ENCODE measurements at regions not wholly inside any gene's neighbourhood (a gene's known extent, or its start where the extent isn't known, plus 50 kb on each side); places are given as distances from the start of the nearest gene placed in this dataset.
"Not testable (repeated sequence)": the region's sequence is repeated elsewhere in the genome, so short reads cannot be mapped to it uniquely, and the experiment has no call there.

DNA sequence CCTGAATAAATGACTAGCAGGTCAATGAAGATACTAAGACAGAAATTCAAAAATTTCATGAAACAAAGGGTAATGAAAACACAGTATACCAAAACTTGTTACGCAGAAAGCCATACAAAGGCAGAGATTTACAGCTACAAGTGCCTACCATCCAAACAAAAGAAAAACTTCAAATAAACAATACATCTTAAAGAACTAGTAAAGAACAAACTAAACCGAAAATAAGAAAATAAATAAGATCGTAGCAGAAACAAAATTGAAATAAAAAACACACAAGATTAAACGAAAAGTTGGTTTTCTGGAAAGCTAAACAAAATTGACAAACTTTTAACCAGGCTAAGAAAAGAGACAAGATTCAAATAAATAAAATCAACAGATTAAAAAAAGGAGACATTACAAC, 51.5 kb downstream of the VPREB1 start:
- DNase-seq (ENCODE audit: extremely low read depth in 1 of 2, low read depth in 1 of 2): not testable (repeated sequence)

DNA sequence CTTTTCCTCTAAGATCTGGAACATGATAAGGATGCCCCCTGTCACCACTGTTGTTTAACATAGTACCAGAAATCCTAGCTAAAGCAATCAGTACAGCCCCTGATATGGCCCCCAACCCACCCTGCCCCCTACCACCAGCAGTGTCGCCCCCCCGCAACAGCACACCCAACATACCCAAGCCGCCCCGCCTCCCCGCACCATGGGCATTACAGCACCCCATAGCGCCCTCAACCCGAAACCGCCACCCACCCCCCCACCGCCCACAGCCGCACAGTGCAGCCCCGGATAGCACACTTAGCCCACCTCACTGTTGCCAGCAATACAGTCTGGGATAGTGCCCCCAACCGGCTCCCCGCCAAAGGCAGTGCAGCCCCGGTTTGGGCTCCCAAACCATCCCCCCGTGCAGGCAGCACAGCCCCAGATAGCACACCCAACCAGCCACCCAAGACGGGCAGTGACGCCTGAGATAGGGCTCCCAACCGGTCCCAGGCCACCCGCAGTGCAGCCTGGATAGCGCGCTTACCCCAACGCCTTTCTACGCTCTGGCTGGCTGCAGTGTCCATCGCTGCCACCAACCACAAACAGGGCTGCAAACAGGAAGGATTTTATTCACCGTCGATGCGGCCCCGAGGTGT, 52.7 kb downstream of the VPREB1 start:
- DNase-seq (ENCODE audit: extremely low read depth in 1 of 2, low read depth in 1 of 2): not testable (repeated sequence)

DNA sequence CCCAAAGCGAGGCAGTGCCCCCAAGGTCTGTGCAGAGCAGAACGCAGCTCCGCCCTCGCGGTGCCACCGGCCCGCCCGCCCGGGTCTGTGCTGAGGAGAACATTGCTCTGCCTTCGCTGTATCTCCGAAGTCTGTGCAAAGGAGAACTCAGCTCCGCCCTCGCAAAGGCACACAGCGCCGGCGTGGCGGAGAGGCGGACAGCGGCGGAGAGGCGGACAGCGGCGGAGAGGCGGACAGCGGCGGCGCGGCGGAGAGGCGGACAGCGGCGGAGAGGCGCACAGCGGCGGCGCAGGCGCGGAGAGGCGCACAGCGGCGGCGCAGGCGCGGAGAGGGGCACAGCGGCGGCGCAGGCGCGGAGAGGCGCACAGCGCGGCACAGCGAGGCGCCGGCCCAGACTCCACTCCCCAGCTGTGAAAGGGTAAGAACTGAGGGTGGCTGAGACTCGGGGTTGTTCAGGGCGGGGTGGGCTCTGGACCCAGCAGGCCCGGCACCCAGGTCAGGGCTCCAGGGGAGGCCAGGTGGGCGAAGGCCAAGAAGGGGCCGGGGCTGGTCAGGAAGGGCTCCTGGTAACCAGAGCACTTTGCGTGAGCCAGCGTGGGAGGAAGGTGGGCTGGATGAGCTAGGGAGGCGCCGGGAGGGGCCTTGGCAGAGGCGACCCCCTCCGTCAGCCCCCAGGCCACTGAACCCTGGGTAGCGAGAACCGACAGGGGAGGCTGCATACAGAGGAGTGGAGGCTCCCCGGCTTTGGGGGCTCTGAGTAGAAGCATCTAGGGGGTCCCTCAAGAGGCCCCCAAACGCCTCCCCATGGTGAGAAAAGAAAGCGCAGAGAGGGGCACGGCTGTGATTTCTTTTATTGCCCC, 53.4 kb downstream of the VPREB1 start:
- peak; percentile 40 to 63 for DNase-seq (ENCODE audit: extremely low read depth in 1 of 2, low read depth in 1 of 2)

DNA sequence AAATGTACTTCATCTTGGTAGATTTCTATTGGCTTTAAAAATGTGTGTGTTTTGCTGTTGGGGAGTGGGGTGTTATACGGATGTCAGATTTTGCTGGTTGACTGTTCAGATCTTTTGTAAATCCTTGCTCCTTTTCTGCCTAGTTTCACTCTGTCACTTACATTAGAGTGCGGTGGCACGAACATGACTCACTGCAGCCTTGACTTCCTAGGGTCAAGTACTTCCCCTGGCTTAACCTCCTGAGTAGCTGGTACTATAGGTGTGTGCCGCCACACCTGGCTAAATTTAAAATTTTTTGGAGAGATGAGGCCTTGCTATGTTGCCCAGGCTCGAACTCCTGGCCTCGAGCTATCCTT, 54.0 kb downstream of the VPREB1 start:
- not testable (repeated sequence) for DNase-seq (ENCODE audit: extremely low read depth in 1 of 2, low read depth in 1 of 2)

DNA sequence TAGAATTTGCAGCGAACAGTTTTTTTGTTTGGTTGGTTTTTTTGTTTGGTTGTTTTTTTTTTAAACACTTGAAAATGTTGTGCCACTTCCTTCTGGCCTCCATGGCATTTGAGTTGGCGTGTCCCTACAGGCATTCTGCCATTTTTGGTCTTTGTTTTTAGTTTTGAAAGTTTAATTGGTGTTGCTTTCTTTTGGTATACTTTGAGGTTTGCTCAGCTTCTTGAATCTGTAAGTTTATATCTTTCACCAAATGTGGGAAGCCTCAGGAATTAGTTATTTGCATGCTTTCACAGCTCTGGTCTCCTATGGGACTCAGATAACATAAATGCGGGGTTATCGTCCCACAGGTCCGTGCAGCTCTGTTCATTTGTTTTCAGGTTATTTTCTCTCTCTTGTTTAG, 55.9 kb downstream of the VPREB1 start:
- DNase-seq (ENCODE audit: extremely low read depth in 1 of 2, low read depth in 1 of 2): not testable (repeated sequence)

DNA sequence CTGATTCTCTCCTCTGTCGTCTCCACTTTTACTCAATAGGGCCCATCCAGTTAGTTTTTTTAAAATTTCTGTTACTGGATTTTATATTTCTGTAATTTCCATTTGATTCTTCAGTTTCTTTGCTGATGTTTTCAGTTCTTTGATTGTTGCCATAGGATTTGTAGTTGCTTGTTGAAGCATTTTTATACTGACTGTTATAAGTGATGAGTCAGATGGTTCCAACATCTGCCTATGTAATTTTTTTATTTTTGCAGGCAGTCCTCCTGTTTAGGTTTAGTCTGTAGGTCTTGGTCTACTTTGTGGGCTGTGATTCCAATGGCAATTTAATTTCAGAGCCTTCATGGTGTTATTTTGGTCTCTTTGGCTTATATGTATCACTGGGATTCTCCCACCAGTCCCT, 56.4 kb downstream of the VPREB1 start:
- DNase-seq (ENCODE audit: extremely low read depth in 1 of 2, low read depth in 1 of 2): not testable (repeated sequence)

DNA sequence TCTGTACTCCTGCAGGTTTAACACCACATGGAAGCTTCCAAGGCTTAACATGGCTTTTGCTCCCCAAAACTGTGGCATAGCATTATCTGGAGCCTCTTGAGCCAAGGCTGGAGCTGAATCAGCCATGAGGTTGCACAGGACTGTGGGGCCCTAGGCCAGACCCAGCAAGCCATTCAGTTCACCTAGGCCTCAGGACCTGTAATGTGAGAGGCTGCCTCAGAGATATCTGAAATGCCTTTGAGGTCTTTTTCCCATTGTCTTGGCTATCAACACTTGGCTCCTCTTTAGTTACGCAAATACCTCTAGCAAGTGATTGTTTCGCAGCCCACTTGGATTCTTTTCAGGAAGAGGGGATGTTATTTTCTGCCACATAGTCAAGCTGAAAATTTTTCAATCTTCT, 72.0 kb downstream of the VPREB1 start:
- DNase-seq (ENCODE audit: extremely low read depth in 1 of 2, low read depth in 1 of 2): no peak

DNA sequence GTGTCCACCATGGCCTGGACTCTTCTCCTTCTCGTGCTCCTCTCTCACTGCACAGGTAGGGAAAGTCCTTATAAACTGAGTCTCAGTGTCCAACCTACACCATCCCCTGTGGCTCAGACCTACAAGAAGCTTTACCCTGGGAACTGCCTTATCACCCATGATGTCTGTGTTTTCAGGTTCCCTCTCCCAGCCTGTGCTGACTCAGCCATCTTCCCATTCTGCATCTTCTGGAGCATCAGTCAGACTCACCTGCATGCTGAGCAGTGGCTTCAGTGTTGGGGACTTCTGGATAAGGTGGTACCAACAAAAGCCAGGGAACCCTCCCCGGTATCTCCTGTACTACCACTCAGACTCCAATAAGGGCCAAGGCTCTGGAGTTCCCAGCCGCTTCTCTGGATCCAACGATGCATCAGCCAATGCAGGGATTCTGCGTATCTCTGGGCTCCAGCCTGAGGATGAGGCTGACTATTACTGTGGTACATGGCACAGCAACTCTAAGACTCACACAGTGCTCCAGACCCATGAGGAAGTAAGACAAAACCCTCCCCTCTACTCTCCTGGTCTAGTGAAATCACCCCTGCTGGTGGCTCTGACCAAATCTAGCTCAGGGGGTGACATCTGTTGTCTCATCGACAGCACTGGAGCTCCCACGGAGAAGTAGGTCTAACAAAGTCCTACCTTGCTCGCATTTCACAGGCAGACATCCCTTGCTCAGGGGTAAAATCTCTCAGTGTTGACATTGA, 74.3 kb downstream of the VPREB1 start:
- DNase-seq (ENCODE audit: extremely low read depth in 1 of 2, low read depth in 1 of 2): no peak

DNA sequence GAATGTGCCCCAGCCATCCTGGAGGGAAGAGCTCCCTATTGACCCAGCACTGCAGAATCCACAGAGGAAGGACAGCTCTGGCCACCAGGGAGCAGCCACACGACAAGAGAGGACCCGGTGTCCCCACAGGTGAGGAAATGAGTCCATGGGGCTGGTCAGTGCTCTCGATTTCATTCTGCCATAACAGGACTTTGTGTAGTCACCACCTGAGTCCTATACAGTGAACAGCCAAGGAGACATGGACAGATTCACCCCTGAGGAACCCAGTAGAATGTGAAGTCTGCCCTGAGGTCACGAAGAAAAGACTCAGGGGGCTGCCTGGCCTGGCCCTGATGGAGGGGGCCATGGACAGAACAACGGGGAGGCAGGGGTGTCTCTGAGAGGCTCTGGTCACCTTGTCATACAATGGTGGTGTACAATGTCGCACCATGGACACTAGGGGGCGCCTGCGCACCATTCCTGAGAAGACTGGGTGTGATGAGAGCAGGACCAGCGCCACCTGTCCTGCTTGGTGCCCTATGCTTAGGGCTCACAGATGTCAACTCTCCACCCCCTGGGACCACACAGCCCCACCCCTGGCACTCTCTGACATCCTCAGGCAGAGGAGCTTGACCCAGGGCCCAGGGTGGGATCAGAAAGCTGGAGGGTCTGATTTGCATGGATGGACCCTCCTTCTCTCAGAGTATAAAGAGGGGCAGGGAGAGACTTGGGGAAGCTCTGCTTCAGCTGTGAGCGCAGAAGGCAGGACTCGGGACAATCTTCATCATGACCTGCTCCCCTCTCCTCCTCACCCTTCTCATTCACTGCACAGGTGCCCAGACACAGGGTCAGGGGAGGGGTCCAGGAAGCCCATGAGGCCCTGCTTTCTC, 77.4 kb downstream of the VPREB1 start:
- DNase-seq (ENCODE audit: extremely low read depth in 1 of 2, low read depth in 1 of 2): peak; percentile 42 to 53

DNA sequence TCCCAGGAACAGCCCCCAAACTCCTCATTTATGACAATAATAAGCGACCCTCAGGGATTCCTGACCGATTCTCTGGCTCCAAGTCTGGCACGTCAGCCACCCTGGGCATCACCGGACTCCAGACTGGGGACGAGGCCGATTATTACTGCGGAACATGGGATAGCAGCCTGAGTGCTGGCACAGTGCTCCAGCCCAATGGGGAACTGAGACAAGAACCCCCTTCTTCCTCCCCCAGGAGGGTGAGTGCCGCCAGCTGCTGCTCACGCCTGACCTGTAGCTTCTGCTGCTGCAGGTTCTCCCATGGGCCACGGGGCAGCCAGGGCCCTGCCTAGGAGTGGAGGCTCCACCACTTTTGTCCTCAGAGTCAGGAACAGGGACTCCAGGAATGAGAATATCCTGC, 78.2 kb downstream of the VPREB1 start:
- DNase-seq (ENCODE audit: extremely low read depth in 1 of 2, low read depth in 1 of 2): no peak

DNA sequence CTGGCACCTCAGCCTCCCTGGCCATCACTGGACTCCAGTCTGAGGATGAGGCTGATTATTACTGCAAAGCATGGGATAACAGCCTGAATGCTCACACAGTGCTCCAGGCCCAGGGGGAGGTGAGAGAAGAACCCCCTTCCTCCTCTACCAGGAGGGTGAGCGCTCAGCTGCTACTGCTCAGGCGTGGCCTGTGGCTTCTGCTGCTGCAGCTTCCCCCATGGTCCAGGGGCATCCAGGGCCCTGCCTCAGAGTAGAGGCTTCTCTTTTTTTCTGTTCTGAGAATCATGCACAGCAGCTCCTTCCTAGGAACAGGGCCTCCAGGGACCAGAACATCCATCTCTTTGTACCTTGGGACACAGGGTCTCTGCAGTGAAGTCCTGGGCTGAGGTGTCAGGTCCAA, 83.1 kb downstream of the VPREB1 start:
- DNase-seq (ENCODE audit: extremely low read depth in 1 of 2, low read depth in 1 of 2): no peak

DNA sequence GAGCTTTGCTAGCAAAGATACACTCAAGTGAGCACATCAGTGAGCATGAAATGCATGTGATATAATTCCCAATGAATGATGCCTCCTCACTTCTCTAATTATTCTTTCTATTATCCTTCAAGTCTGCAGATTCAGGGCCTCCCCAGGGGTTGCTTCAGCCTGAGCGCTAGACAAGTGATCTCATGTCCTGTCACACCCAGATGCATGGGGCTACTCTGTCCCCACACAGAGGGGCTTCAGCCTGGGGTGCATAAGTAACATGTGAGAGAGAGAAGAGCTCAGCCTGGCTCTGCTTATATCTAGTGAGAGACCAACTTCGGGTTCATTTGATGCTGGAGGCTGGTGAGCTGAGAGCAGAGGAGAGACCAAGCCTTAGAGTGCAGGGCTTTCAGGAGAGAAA, 85.2 kb downstream of the VPREB1 start:
- no peak for DNase-seq (ENCODE audit: extremely low read depth in 1 of 2, low read depth in 1 of 2)

DNA sequence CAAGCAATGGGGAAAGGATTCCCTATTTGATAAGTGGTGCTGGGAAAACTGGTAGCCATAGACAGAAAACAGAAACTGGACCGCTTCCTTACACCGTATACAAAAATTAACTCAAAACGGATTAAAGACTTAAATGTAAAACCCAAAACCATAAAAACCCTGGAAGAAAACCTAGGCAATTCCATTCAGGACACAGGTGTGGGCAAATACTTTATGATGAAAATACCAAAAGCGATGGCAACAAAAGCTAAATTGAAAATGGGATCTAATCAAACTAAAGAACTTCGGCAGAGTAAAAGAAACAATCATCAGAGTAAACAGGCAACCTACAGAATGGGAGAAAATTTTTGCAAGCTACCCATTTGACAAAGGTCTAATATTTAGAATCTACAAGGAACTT, 91.1 kb downstream of the VPREB1 start:
- not testable (repeated sequence) for DNase-seq (ENCODE audit: extremely low read depth in 1 of 2, low read depth in 1 of 2)

DNA sequence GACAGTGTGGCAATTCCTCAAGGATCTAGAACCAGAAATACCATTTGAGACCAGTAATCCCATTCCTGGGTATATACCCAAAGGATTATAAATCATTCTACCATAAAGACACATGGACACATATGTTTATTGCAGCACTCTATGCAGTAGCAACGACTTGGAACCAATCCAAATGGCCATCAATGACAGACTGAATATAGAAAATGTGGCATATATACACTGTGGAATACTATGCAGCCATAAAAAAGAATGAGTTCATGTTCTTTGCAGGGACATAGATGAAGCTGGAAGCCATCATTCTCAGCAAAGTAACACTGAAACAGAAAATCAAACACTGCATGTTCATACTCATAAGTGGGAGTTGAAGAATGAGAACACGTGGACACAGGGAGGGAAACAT, 91.7 kb downstream of the VPREB1 start:
- DNase-seq (ENCODE audit: extremely low read depth in 1 of 2, low read depth in 1 of 2): not testable (repeated sequence)

DNA sequence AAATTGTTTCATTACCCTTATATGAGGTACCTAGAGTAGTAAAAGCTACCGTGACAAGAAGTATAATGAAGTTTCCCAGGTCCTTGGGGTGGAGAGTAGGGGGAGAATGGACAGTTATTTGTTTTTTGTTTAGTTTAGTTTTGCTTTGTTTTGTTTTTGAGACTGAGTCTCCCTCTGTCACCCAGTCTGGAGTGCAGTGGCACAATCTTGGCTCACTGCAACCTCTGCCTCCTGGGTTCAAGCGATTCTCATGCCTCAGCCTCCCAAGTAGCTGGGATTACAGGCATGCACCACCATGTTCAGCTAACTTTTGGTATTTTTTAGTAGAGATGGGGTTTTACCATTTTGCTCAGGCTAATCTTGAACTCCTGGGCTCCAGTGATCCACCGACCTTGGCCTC, 94.2 kb downstream of the VPREB1 start:
- DNase-seq (ENCODE audit: extremely low read depth in 1 of 2, low read depth in 1 of 2): not testable (repeated sequence)

DNA sequence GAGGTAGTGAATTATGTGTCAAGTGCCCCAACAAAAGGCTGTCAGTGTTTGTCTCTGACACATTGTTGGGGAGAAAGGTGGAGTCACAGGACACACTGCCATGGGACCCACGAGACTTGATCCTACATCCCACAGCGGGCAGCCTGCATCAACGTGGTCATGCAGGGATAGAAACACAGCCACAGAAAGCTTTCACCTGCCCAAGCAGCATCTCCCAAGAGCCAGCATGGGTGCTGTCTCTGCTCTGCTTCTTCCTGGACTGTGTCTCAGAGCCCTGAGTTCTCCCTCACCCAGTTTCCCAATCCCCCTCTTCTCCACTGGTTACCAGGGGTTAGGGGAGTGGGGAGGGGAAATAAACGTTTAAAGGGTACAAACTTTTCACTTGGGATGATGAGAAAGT, 97.2 kb downstream of the VPREB1 start:
- DNase-seq (ENCODE audit: extremely low read depth in 1 of 2, low read depth in 1 of 2): no peak

DNA sequence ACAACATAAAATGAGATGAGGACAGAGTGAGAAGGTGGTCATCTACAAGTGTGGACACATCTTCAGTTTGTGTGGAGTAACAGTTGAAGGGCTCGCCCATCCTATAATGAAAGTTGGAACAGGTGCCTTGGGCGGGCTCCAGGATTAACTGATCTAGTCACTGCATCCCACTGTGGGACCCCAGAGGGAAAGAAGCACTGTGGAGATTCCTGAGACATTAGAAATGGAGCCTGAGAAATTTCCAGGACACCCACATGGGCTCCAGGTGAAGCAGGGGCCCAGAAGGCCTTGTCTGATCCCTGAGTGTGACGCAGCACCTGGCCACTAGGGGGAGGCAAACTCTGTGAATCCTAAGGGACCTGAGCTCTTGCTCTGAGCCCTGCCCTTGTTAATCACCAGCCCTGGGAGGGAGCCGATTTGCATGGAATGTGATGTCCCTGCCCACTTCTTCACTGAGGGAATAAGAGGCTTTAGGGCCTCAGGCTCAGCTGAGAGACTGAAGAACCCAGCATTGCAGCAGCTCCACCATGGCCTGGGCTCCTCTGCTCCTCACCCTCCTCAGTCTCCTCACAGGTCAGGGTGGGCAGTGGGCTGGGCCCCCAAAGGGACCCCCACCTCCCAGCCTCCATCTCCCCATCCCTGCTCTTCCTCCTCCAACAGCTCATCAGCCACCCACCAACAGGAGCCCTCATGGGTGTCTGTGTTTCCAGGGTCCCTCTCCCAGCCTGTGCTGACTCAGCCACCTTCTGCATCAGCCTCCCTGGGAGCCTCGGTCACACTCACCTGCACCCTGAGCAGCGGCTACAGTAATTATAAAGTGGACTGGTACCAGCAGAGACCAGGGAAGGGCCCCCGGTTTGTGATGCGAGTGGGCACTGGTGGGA, 98.4 kb downstream of the VPREB1 start:
- DNase-seq (ENCODE audit: extremely low read depth in 1 of 2, low read depth in 1 of 2): peak in 1 of 2 donors; percentile 39

DNA sequence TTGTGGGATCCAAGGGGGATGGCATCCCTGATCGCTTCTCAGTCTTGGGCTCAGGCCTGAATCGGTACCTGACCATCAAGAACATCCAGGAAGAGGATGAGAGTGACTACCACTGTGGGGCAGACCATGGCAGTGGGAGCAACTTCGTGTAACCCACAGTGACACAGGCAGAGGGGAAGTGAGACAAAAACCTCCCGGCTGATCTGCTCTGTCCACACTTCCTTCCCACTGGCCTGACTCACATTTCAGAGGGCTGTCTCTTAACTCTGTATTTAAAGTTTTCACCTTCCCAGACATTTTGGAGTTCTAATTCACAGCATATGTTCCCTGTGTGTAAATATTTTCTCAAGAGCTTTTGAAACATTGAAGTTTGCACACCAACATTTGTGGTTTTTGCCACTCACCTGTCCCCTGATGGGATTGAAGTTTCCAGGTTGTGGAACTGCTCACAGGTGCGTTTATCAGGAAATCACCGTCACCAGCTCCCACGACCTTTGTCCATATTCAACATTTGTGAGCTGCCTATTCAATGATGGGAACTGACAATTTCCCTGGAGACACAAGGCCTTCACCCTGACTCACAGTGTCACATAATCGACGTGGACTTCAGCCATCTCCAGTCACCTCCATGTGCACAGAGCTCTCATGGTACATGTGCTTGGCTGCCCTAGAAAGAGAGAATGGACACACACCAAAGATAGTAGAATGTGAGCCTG, 99.2 kb downstream of the VPREB1 start:
- DNase-seq (ENCODE audit: extremely low read depth in 1 of 2, low read depth in 1 of 2): no peak

DNA sequence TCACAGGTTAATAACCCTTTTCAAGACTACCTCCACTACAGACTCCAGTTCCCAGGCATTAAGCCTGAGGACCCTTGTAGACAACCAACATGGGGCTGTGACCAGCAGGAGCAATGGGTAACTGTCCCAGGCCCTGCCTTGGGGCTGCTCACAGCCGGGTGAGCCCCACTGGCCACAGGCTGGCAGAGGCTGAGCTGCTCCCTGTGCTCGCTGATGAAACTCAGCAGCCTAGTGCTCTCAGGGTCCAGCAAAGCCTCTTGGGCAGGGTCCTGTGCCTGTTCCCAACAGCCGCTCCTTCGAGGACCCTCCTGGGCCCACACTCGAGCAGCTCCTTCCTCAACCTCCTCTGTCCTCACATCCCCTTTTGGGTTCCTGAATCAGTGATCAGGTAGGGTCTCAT, 99.8 kb downstream of the VPREB1 start:
- no peak for DNase-seq (ENCODE audit: extremely low read depth in 1 of 2, low read depth in 1 of 2)

Measured in stimulated activated CD8-positive, alpha-beta memory T cell treated with anti-CD3 and anti-CD28 coated beads, Interleukin-7, amount 100 ng/mL, for 48 hours (primary cell).